SH-SY5Y (cell line): ENCODE measurements at regions not wholly inside any gene's neighbourhood (a gene's known extent, or its start where the extent isn't known, plus 50 kb on each side); places are given as distances from the start of the nearest gene placed in this dataset.

Experiments
- GATA2 ChIP-seq: IDR thresholded peaks from 2 replicates; pipeline ENCODE4 v1.6.1; 2011; ENCODE audit warnings: mild to moderate bottlenecking, low read depth, low read length
- GATA3 ChIP-seq: IDR thresholded peaks from 2 replicates; pipeline ENCODE4 v1.6.1; 2011; ENCODE audit warnings: low read depth, mild to moderate bottlenecking, low read length, moderate library complexity

DNA sequence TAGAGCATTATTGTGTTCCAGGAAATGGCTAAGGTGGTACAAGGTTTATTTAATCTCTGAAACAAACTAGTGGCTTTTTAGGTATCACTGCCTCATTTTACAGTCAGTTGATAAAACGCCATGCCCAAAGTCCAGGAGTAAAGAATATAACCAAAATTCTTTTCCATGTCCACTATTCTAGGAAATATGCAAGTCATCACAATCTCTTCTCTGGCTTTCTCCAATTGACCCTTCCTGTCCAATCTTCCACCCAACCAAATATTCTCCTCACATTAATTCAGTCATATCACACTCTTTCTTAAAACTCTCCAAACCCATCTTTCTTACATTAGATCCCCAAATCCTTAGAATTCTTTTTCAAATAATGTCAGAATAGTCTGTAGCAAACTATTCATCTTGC, 1110.0 kb upstream of the CDH8 start:
- TF ChIP-seq GATA2 (no peak), GATA3 (no peak)
